ENCODE measurements at regions not wholly inside any gene's neighbourhood (a gene's known extent, or its start where the extent isn't known, plus 50 kb on each side); places are given as distances from the start of the nearest gene placed in this dataset.

DNA sequence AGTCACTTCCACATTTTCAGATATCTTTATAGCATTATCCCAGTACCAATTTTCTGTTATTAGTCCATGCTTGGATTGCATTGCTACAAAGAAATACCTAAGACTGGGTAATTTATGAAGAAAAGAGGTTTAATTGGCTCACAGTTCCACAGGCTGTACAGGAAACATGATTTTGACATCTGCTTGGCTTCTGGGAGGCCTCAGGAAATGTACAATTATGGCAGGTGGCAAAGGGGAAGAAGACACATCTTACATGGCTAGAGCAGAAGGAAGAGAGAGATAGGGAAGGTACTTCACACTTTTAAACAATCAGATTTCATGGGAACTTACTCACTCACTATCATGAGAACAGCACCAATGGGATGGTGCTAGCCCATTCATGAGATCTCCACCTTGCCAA is 172.3 kb upstream of the GPR149 start:
- TF ChIP-seq POLR2A (IDR thresholded peaks at IDR 0.05): no peak
- TF ChIP-seq, protein P1, sequence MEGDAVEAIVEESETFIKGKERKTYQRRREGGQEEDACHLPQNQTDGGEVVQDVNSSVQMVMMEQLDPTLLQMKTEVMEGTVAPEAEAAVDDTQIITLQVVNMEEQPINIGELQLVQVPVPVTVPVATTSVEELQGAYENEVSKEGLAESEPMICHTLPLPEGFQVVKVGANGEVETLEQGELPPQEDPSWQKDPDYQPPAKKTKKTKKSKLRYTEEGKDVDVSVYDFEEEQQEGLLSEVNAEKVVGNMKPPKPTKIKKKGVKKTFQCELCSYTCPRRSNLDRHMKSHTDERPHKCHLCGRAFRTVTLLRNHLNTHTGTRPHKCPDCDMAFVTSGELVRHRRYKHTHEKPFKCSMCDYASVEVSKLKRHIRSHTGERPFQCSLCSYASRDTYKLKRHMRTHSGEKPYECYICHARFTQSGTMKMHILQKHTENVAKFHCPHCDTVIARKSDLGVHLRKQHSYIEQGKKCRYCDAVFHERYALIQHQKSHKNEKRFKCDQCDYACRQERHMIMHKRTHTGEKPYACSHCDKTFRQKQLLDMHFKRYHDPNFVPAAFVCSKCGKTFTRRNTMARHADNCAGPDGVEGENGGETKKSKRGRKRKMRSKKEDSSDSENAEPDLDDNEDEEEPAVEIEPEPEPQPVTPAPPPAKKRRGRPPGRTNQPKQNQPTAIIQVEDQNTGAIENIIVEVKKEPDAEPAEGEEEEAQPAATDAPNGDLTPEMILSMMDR (IDR thresholded peaks at IDR 0.05): no peak

All from testis (tissue), 2 donors.